ENCODE measurements at regions not wholly inside any gene's neighbourhood (a gene's known extent, or its start where the extent isn't known, plus 50 kb on each side); places are given as distances from the start of the nearest gene placed in this dataset.

DNA sequence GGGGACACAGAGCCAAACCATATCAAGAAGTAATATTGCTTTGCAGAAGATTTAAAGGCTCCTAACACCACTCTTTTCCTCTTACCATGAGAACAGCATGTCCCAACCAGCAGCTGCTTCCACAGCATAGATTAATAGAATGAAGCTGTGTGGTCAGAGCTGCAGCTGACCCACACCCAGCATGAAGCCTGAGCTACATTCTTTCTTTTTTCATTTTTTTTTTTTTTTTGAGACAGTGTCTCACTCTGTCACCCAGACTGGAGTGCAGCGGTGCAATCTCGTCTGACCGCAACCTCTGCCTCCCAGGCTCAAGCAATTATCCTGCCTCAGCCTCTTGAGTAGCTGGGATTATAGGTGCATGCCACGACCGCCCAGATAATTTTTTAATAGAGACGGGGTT, 289.8 kb downstream of the RAD51AP2 start:
- TF ChIP-seq, protein P1, sequence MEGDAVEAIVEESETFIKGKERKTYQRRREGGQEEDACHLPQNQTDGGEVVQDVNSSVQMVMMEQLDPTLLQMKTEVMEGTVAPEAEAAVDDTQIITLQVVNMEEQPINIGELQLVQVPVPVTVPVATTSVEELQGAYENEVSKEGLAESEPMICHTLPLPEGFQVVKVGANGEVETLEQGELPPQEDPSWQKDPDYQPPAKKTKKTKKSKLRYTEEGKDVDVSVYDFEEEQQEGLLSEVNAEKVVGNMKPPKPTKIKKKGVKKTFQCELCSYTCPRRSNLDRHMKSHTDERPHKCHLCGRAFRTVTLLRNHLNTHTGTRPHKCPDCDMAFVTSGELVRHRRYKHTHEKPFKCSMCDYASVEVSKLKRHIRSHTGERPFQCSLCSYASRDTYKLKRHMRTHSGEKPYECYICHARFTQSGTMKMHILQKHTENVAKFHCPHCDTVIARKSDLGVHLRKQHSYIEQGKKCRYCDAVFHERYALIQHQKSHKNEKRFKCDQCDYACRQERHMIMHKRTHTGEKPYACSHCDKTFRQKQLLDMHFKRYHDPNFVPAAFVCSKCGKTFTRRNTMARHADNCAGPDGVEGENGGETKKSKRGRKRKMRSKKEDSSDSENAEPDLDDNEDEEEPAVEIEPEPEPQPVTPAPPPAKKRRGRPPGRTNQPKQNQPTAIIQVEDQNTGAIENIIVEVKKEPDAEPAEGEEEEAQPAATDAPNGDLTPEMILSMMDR (IDR thresholded peaks at IDR 0.05; ENCODE audit: low read depth, low read length): no peak
- TF ChIP-seq, protein P2, sequence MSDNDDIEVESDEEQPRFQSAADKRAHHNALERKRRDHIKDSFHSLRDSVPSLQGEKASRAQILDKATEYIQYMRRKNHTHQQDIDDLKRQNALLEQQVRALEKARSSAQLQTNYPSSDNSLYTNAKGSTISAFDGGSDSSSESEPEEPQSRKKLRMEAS (IDR thresholded peaks at IDR 0.05; ENCODE audit: low read depth, low read length): no peak
